ENCODE measurements at regions not wholly inside any gene's neighbourhood (a gene's known extent, or its start where the extent isn't known, plus 50 kb on each side); places are given as distances from the start of the nearest gene placed in this dataset.
A peak's percentile ranks its signal among the peaks of the same experiment; 100 is the strongest.
"Not testable (repeated sequence)": the region's sequence is repeated elsewhere in the genome, so short reads cannot be mapped to it uniquely, and the experiment has no call there.

DNA sequence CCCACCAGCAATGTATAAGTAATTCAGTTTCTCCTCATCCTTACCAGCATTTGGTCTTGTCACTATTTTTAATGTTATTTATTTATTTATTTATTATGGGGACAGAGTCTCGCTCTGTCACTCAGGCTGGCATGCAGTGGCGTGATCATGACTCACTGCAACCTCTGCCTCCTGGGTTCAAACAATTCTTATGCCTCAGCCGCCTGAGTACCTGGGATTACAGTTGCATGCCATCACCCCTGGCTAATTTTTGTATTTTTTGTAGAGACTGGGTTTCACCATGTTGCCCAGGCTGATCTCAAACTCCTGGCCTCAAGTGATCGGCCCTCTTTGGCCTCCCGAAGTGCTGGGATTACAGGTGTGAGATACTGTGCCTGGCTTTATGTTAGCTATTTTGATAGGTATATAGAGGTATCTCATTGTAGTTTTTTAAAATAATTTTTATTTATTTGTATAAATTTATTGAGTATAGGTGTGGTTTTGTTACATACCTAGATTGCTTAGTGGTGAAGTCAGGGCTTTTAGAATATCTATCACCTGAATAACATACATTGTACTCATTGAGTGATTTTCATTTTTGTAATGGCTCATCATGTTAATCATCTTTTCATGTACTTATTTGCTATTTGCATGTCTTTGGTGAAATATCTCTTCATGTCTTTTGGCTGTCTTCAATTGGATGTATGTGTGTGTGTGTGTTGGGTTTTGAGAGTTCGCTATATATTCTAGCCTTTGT is 53.3 kb downstream of the TANC2 start:
- no peak for DNase-seq

DNA sequence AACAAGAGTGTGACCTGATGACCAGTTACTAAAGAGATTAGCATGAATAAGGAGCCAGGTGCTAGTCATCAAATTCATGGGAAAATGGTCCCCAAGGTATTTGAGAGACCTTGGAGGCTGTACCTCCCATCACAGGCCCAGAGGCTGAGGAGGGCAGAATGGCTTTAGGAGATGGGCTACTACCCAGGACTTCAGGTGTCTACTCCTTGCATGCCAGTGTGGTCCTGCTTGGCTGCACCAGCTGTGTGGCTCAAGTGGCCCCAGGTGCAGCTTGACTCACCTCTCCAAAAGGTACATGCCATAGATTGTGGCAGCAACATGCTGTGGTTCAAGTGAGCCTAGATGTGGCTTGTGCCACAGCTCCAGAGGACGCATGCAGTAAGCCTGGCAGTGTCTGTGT is 56.5 kb downstream of the TANC2 start:
- no peak for DNase-seq

DNA sequence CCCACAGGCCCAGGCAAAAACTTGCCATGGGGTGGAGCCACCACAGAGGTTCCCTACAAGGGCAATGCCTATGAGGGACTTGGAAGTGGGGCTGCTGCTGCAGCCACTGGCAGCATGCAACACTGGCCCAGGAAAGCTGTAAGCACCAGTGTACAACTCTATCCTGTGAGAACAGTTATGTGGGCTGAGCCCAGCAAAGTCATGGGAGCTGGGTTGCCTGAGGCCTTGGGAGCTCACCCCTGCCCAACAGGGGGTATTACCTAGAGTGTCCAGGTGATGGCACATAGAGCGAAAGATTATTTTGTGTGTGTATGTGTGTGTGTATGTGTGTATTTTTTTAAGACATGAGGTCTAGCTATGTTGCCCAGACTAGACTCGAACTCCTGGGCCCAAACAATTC is 57.0 kb downstream of the TANC2 start:
- DNase-seq = no peak

DNA sequence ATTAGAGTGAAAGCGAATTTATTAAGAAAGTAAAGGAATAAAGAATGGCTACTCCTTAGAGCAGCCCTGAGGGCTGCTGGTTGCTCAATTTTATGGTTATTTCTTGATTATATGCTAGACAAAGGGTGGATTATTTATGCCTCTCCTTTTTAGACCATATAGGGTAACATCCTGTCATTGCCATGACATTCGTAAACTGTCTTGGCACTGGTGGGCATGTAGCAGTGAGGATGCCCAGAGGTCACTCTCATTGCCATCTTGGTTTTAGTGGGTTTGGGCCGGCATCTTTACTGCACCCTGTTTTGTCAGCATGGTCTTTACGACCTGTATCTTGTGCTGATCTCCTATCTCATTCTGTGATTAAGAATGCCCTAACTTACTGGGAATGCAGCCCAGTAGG is 58.2 kb downstream of the TANC2 start:
- DNase-seq = no peak

DNA sequence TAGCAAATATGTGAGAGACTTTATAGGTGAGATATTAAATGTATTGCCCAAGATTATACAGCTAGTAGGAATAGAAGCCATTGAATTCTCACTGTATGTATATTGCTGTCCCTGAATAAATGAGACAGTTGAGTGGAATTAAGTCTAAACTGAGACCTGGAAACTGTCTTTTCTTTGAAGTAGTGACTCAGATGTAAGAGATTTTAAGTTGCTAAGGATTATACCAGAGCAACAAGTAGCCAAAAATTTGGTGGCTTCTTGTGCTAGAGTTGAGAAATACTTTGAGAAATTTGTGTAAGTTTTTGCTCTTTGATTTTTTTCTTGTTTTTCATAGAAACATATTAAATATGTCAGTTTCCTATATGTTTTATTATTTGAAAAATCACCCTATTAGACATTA is 58.7 kb downstream of the TANC2 start:
- no peak for DNase-seq

DNA sequence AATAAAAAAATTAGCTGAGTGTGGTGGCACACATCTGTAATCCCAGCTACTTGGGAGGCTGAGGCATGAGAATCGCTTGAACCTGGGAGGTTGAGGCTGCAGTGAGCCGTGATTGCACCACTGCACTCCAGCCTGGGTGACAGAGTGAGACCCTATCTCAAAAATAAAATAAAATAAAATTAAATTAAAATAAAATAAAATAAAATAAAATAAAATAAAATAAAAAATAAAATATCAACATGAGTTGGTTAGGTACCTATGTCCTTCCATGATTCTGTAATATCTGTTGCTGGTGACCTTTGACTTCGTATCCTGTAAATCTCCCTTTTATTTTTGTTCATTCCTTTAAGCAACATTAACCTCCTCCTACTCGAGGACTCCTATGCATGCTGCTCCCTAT is 59.6 kb downstream of the TANC2 start:
- DNase-seq = not testable (repeated sequence)

DNA sequence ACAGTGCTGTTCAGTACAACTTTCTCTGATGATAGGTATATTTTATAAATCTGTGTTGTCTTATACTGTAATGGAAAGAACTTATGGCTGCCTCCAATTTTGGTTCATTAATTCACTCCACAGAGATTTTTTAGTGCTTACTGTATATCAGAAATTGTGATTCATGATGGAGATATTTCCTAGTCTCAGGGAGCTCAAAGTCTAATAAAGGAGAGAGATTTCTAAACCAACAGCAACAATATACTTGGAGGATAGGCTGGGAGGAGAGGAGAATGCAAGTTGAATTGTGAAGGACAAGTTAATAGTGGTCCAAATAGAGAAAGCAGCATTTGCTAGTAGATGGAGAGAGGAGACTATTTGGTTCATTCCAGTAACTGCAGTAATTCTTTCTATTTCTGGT is 63.5 kb downstream of the TANC2 start:
- no peak for DNase-seq

DNA sequence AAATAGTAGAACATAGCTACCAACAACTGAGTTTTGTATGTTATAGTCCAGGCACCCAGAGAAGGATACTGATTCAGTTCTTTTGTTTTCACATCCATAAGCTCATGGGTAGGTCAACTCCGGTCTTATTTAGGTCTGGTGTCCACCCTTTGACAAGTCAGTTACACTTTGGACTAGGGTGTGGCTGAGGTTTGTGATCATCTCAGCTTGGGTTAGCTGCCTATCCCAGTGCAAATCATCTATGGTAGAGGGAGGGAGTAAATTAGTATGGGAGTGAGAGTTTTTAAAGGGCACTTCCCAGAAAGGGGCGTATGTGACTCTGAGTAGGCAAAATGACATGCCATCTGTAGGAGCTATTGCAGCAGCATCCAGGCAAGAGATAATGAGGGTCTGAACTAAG is 66.1 kb downstream of the TANC2 start:
- no peak for DNase-seq

DNA sequence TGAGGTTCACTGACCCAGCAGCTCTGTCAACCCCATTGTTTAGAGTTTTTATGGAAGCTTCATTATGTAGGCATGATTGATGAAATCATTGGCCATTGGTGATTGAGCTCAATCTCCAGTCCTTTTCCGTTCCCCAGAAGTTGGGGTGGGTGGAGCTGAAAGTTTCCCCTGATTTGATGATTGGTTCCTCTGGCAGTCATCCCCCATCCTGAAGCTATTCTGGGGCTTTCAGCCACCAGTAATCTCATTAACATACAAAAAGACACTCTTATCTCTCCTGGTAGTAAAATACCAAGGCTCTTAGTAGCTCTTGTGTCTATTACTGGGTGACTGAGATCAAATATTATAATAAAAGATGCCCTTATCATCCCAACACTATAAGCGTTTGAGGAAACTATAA is 67.1 kb downstream of the TANC2 start:
- no peak for DNase-seq

DNA sequence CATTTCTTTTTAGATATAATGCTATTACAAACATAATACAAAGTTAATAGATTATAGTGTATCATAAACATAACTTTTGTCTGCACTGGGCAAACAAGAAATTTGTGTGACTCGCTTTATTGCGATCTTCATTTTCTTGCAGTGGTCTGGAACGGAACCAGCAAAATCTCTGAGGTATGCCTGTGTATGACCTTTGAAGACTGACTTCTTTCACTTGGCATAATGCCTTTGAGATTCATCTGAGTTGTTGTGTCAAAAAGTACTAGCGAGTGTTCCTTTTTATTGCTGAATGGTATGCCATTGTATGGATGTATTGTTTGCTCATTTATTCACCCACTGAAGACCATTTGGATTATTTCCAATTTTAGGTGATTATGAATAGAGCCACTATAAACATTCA is 69.2 kb downstream of the TANC2 start:
- peak; percentile 11 for DNase-seq

DNA sequence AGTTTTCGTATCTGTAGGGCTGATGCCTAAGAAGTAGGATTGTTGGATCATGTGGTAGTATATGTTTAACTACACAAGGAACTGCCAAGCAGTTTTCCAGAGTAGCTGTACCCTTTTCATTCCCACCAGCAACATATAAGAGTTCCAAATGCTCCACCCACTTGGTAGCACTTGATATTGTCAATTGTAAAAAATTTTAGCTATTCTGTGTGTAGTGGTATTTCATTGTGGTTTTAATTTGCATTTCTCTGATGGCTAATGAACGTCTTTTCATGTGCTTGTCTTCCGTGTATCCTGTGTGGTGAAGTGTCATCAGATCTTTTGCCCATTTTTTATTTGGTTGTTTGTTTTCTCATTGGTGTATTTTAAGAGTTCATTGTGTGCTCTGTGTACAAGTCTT is 69.7 kb downstream of the TANC2 start:
- peak; percentile 4 for DNase-seq

DNA sequence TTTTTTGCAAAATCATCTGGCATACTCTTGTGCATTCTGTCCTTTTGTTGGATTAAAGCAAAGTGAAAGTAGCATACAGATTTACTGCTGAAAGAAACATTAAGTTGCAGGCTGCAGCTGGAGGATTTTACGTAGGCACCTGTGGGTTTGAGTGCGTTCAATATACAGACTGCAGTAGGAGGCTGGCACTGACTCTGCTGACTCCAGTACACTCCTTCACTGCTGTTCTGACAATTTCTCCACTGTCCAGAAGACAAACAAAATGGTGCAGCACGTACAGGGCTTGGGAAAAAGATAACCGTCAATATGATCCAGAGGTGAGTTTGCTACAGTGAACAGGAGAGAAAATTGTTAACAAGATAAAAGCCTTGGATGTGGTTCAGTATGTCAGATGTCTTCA is 73.3 kb downstream of the TANC2 start:
- DNase-seq = peak; percentile 79

DNA sequence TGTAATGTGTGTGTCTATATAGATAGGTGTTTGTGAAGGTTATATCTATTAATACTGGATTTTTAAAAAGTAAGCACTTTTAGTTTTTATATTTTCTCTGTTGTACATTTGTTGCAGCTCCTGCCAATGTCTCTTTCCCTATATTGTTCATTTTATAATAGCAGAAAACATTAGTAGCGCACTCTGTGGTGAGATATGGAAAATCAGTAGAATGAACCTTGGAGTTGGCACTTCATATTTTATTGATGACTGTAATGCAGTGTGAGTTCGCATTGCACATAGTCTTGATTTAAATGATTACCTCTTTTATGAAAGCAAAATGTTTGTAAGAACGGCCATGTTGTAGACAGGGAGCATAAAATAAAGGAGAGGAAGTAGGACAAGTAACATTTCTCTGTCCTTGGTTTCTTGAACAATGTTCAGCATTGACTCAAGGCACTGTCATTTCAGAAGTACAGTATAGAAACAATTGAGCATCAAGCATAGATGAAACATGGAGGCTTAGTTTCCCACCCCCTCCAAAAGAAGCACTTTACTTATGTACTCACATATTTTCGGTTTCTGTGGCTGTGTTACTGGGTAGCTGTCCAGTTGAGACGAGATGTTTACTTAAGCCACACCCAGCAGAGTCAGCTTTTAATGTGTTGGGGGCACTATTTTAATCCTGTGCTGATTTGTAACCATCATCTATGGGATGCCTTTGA is 74.0 kb downstream of the TANC2 start:
- peak; percentile 51 for DNase-seq

DNA sequence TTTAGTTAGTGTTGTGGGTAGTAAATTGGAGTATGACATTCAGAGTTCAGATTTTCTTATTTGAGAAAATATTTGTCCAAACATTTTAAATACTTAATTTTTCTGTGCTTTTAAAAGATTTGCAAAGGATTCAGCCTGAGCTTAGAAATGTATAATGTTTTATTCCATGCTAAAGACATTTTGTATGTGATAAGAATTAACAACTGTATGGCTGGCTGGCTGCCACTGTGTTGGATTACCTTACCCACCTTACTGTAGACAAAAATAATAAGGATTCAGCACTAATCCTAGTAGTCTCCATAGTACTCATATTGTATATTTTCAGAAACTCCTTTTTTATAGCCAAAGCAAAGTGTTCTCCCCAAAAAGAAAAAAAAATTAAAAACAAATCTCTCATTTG is 74.8 kb downstream of the TANC2 start:
- DNase-seq = peak; percentile 15

DNA sequence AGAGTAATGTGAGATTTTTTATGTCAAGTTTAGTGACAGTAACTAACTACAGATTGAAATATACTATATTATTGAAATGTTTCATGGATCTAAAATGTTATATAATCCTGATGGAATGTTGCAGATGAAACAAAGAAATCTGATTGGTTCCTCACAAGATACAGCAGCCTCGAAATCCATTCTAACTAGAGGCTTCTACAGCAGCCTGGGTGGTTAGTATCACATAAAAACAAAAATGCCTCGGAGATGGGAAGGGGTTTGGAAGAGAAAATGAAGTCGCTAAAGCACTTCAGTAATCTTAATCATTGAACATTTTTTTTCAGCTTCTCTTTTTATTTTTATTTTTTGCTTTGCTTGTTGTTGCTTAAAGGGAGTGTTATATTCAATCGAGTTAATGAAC is 75.2 kb downstream of the TANC2 start:
- no peak for DNase-seq

DNA sequence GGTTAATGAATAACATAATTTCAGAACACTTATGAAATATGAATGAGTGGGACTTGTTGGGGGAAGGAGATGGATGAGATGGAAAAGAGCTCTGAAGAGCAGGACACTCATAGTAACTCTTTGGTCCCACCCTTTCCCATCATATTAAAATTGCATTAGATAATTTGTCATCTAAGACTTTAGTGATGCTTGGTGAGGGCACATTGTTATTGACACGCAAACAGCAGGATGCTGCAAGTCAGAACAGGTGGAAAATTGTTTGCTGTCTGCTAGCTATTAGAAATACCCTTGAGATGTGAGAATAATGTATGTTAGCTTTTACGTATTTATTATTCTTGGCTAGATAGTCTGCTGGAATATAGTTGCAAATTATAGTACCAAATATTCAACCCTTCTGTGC is 75.7 kb downstream of the TANC2 start:
- DNase-seq = no peak

DNA sequence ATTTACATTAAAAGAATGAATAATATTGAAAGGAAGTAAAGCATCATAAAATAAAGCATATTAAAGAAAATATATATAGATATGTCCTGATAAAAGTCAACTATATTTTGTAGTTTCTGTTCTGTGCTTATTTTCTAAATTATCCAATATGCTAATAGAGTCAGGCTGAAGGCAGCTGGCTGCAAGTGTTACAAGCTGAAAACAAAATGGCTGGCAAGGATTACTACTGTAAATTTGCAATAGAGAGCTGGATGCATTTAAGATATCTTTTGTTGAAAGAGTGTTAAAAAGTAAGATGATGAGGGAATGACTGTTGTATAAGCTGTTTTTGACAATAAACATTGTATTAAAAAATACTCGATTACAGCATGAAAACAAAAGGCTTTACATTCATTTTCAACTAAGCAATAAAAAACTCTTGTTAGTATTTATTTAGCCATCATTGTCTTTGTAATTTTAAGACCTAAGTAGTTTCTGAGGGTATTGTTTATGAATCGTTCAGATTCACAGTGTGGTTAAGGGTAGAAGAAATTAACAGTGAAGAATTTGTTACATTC is 76.3 kb downstream of the TANC2 start:
- DNase-seq = no peak

DNA sequence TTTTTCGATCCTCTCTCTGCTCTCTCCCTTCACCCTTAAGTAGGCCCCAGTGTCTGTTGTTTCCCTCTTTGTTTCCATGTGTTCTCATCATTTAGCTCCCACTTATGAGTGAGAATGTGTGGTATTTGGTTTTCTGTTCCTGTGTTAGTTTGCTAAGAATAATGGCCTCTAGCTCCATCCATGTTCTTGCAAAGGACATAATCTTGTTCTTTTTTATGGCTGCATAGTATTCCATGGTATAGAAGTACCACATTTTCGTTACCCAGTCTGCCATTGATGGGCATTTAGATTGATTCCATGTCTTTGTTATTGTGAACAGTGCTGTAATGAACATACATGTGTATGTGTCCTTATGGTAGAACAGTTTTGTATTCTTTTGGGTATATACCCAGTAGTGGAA is 91.5 kb downstream of the TANC2 start:
- not testable (repeated sequence) for DNase-seq

DNA sequence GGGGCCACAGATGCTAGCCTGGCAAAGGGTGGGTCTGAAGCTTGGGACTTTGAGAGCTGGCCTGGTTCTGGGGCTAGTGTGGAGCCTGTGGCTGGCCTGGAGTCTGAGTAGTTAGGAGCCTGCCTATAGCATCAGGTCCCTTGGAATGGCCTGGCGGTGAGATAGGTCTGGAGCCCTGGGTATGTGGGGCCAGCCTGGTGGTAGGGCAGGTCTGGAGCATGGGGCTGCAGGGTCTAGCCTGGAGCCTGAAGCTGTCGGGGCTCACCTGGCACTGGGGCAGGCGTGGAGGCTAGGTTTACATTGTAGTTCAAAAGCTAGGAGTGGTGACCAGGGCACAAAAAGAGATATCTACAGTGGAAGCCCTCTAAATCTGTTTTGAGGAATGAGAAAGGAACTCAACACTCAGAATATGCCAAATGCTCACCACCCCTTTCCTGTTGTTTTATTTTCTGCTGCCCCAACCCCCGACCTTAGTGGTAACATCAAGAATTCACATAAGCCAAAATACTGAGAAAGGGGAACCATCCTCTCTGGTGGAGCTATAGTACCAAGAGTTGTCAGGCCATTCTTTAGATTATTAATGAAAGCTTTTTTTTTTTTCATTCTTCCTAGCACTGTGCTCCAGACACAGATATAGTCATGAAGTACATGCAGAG is 100.3 kb downstream of the TANC2 start:
- DNase-seq = no peak

DNA sequence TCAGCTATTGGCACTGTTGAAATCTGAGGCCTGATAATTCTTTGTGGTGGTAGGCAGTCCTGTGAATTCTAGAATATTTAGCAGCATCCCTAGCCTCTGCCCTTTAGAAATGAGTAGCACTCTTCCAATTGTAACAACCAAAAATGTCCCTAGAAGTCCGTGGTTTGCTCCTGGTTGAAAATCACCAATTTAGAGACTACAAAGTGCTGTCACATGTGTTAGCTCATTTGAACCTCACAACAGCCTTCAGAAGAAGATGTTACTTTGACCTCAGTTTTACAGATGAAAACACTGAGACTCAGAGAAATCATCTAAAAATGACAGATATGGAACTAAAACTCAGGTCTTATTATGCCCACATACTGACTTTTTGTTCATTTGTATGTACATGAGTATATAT is 103.2 kb downstream of the TANC2 start:
- no peak for DNase-seq

DNA sequence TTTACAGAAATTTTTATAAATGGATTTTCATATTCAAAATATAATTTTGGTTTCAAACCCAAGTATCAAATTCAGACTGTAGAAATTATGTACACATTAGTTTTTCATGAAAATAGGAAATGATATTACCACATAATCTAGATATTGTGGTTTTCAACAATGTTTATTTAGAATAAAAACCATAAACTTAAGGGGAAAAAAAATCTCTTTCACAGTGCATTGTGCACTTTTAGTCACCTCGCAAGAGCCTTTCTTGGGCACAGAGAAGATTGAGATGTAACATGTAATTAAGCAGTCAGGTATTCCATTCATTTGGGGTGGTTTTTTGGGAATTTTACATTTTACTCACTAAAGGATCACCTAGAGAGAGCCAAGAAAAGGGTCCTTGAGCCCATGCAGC is 104.0 kb downstream of the TANC2 start:
- no peak for DNase-seq

DNA sequence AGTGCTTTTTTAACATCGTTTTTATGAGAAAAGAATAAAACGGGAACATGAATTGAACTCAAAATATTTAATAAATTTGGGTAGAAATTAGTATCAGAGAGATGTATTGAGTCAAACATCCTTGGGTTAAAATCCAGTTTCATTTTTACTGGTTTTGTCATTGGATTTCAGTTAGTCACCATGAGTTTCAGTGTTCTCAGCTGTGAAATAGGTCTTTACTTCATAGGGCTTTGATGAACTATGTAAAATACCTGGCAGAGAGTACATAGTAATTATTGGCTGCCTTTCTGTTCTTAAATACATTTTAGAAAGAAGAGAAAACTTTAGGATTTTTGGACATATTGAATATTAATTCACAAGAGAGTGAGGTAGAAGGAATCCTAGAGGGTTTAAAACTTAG is 105.8 kb downstream of the TANC2 start:
- DNase-seq = no peak

DNA sequence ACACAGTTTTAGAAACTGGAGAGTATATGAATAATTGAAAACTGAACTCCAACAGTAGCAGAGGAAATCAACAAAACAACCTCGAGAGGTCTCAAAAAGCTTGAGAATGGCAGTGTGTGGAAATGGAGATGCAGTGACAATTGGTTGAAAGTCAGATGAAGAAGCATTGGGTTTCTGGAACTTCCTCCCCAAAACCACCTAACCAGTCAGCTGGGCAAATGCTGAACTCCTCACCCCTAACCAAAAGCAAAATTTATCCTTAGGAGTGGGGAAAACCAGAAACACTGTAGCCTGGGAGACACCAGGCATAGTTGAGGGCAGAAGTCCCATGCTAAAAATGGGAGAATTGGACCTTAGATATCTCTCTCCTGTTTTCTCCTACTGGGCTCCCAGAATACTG is 109.9 kb downstream of the TANC2 start:
- DNase-seq = no peak

DNA sequence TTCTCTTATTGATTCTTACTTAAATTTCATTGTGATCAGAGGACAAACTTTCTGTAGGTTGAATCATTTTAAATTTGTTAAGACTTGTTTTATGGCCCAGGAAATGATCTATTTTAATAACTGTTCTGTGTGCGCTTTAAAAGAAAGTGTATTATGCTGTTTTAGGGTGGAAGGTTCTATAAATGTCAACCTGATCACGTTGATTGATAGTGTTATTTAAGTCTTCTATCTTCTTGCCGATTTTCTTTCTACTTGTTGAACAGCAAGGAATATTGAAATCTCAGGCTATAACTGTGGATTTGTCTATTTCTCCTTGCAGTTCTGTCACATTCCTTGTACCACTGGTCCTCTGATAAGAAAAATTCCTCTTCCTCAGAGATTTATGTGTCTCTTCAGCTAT is 112.7 kb downstream of the TANC2 start:
- DNase-seq = no peak

Measured in RPMI8226 (cell line).